CD4-positive, alpha-beta T cell treated with Interleukin-2 at 100 ng/mL for 4 hours (primary cell): ENCODE measurements at regions not wholly inside any gene's neighbourhood (a gene's known extent, or its start where the extent isn't known, plus 50 kb on each side); places are given as distances from the start of the nearest gene placed in this dataset.
"Not testable (repeated sequence)": the region's sequence is repeated elsewhere in the genome, so short reads cannot be mapped to it uniquely, and the experiment has no call there.

Experiments used
- DNase-seq: peaks from one replicate; pipeline ENCODE4 v3.0.0-alpha.2; 2020; ENCODE audit warnings: low spot score

GRCh38 chr15:45810201-45810600 is 175.4 kb downstream of the SQOR start:
- no peak for DNase-seq

- DNase-seq = no peak
Measured at GRCh38 chr15:45812200-45812599, 177.4 kb downstream of the SQOR start.

- DNase-seq = not testable (repeated sequence)
Measured at GRCh38 chr15:45817578-45817977, 182.7 kb downstream of the SQOR start.

GRCh38 chr15:45821390-45821789 is 186.6 kb downstream of the SQOR start:
- DNase-seq = no peak

GRCh38 chr15:45822968-45823367 is 188.1 kb downstream of the SQOR start:
- not testable (repeated sequence) for DNase-seq

GRCh38 chr15:45827275-45827674 is 192.4 kb downstream of the SQOR start:
- DNase-seq = no peak

- DNase-seq = no peak
Measured at GRCh38 chr15:45827766-45828165, 192.9 kb downstream of the SQOR start.

GRCh38 chr15:45829336-45830153 is 194.7 kb downstream of the SQOR start:
- DNase-seq = no peak

GRCh38 chr15:45831787-45832186 is 197.0 kb downstream of the SQOR start:
- DNase-seq = no peak

- DNase-seq = no peak
Measured at GRCh38 chr15:45834622-45835021, 199.8 kb downstream of the SQOR start.

GRCh38 chr15:45842151-45842550 is 207.3 kb downstream of the SQOR start:
- DNase-seq = no peak

- DNase-seq = no peak
Measured at GRCh38 chr15:45847645-45848044, 212.8 kb downstream of the SQOR start.

GRCh38 chr15:45849136-45849535 is 214.3 kb downstream of the SQOR start:
- DNase-seq = no peak

- DNase-seq = no peak
Measured at GRCh38 chr15:45854455-45855202, 219.8 kb downstream of the SQOR start.

GRCh38 chr15:45855210-45855906 is 220.5 kb downstream of the SQOR start:
- DNase-seq = no peak

GRCh38 chr15:45855907-45856579 is 221.2 kb downstream of the SQOR start:
- DNase-seq = no peak

- no peak for DNase-seq
Measured at GRCh38 chr15:45857291-45857690, 222.5 kb downstream of the SQOR start.

- no peak for DNase-seq
Measured at GRCh38 chr15:45858491-45858890, 223.7 kb downstream of the SQOR start.

GRCh38 chr15:45862034-45862433 is 227.2 kb downstream of the SQOR start:
- no peak for DNase-seq

- DNase-seq = no peak
Measured at GRCh38 chr15:45863881-45864580, 229.2 kb downstream of the SQOR start.

- no peak for DNase-seq
Measured at GRCh38 chr15:45866616-45867015, 231.8 kb downstream of the SQOR start.

- no peak for DNase-seq
Measured at GRCh38 chr15:45867281-45867680, 232.5 kb downstream of the SQOR start.
